CD4-positive, alpha-beta T cell treated with Interleukin-21 for 1 hour (primary cell): ENCODE measurements at regions not wholly inside any gene's neighbourhood (a gene's known extent, or its start where the extent isn't known, plus 50 kb on each side); places are given as distances from the start of the nearest gene placed in this dataset.
"Not testable (repeated sequence)": the region's sequence is repeated elsewhere in the genome, so short reads cannot be mapped to it uniquely, and the experiment has no call there.

Experiments used
- DNase-seq: peaks from one replicate; pipeline ENCODE4 v3.0.0-alpha.2; 2020

- not testable (repeated sequence) for DNase-seq
Observed at GRCh38 chr2:131828633-131829455, 301.2 kb downstream of the CCDC74A start.

GRCh38 chr2:131829456-131830241 lies 302.0 kb downstream of the CCDC74A start:
- DNase-seq = not testable (repeated sequence)

- not testable (repeated sequence) for DNase-seq
Observed at GRCh38 chr2:131830242-131830945, 302.7 kb downstream of the CCDC74A start.

GRCh38 chr2:131830946-131831310 lies 303.2 kb downstream of the CCDC74A start:
- not testable (repeated sequence) for DNase-seq

- not testable (repeated sequence) for DNase-seq
Observed at GRCh38 chr2:131831450-131832208, 303.9 kb downstream of the CCDC74A start.

GRCh38 chr2:131832209-131832780 lies 304.6 kb downstream of the CCDC74A start:
- DNase-seq = not testable (repeated sequence)

- not testable (repeated sequence) for DNase-seq
Observed at GRCh38 chr2:131832917-131833316, 305.2 kb downstream of the CCDC74A start.

- DNase-seq = not testable (repeated sequence)
Observed at GRCh38 chr2:131833367-131834202, 305.9 kb downstream of the CCDC74A start.

- not testable (repeated sequence) for DNase-seq
Observed at GRCh38 chr2:131834203-131835020, 306.7 kb downstream of the CCDC74A start.

- DNase-seq = not testable (repeated sequence)
Observed at GRCh38 chr2:131835022-131835421, 307.3 kb downstream of the CCDC74A start.

GRCh38 chr2:131835621-131836091 lies 308.0 kb downstream of the CCDC74A start:
- no peak for DNase-seq

GRCh38 chr2:131836116-131836515 lies 308.4 kb downstream of the CCDC74A start:
- not testable (repeated sequence) for DNase-seq

- DNase-seq = not testable (repeated sequence)
Observed at GRCh38 chr2:131844044-131844443, 316.4 kb downstream of the CCDC74A start.

GRCh38 chr2:131856202-131856601 lies 305.6 kb downstream of the ANKRD30BL start:
- DNase-seq = not testable (repeated sequence)

GRCh38 chr2:131858197-131858596 lies 303.6 kb downstream of the ANKRD30BL start:
- DNase-seq = not testable (repeated sequence)
